HG02571 (cell line): ENCODE measurements at regions not wholly inside any gene's neighbourhood (a gene's known extent, or its start where the extent isn't known, plus 50 kb on each side); places are given as distances from the start of the nearest gene placed in this dataset.

Experiments
- ATAC-seq: cut with Tn5 transposase; IDR thresholded peaks from one replicate; pipeline ENCODE4 v1.9.1; 2021; ENCODE audit warnings: mild to moderate bottlenecking, moderate library complexity; ENCODE audit not compliant: unreplicated experiment

DNA sequence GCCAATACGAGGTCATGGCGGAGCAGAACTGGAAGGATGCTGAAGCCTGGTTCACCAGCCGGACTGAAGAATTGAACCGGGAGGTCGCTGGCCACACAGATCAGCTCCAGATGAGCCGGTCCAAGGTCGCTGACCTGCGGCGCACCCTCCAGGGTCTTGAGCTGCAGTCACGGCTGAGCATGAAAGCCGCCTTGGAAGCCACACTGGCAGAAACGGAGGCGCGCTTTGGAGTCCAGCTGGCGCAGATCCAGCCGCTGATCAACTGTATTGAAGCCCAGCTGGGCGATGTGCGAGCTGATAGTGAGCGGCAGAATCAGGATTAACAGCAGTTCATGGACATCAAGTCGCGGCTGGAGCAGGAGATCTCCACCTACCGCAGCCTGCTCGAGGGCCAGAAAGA is 296.9 kb downstream of the OGFRL1 start:
- no peak for ATAC-seq

DNA sequence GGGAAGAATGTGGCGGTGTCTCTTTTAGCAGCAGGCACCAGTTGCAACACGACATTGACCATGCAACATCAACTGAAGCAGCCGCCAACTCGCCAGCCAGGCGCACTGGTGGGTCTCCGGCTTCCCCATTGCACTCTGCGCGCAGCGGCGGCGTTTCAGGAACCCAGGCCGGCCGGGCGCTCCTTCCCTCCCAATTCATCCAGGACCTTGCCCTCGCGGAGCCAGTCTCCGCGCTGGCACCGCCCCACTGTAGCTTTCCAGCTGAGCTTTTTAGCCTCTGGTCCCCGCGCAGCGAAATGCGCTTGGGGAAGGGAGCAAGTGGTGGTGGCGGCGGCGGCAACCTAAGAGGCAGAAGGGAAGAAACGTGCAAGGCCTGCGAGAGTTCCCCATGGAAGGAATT is 297.9 kb upstream of the RIMS1 start:
- ATAC-seq, result no peak

DNA sequence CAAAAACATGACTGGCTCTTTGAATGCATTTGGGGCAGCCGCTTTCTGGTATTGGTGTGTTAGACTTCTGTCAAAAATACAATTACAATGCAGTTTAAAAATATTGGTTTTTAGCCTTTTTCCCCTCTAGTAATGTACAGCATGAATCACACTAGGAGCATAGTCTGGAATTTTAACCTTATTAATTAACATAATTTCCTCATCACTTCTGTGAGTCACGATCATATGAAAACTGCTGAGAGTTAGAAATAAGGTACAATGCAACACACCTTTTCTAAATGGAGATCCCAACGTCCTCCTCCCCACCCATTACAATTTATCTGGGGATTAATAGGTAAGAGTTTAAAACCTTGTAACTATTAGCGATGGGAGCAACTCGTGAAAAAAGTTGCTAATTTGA is 297.1 kb upstream of the RIMS1 start:
- ATAC-seq, result no peak

DNA sequence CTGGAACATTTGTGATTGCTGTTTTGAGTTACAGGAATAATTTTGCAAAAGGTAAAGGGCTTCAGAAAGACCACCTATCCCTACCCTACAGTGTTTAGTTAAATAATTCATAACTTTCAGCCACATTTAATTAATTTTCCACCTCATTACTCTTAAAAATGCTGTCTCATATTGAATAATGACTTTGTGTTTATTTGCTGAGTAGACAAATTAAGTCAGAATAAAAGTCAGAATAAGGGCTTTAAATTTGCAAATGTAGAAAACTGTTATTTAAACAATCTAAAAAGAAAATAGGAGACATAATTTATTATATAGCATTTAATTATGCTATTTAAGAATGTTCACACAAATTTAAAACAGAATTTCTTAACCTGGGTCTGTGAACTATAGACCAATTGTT is 293.7 kb upstream of the RIMS1 start:
- ATAC-seq, result no peak

DNA sequence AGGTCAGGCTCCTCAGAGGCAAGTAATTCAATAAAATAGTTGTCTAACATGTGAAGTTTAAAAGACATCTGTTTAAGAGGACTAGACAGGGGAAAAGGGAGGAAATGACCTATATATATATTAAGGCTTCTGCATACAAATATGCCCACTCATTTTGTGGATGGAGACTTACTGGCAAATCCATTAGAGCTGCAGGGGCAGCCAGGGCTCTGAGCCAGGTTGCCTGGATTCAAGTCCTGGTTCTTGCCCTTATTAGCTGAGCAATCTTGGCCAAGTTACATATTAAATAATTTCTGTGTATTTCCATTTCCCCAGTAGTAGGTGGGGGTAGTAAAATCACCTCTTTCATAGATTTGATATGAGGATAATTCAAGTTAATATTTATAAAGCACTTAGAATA is 287.0 kb upstream of the RIMS1 start:
- no peak for ATAC-seq

DNA sequence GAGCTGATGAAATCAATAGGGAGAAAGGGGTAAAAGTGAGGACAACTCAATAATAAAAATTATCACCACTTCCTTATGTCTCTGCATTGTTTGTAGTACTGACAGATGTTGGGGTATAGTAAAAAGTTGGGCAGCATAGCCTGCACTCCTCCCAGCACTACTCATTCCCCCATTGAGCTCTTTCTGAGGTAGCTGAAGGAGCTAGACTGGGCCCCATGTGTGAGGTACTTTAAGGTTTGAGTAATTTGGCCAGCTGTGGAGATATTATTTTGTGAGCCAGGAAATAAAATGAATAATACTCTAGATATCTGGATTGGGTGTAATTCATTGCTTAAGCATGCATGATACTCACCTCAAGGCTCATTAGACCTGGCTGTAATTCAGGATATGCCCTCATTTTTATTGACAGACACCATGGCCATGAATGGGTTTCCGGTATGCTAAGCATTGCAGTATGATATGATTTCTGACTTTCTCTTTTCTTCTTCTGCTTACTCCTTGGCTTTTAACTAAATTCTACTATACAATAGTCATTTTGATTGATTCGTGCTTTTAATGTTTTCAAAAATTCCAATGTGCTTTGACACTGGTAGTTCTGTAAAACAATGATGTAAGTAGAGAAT is 283.9 kb upstream of the RIMS1 start:
- ATAC-seq, result no peak

DNA sequence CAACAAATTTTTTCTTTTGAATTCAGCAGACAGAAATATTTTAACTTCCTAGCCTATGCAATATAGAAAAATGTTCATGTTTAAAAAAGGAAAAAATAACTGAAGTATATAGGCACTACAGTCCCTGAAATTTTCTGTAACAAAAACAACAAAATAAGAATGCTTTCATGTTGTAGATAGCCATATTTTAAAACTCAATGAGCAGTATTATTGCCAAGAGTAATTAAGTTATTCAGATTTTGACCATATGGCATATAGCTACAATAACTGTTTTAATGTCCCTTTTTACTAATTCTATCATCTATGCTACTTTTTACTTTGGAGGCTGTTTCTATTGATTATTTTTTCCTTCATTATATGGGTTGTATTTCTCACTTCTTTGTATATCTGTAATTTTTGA is 283.3 kb upstream of the RIMS1 start:
- no peak for ATAC-seq

DNA sequence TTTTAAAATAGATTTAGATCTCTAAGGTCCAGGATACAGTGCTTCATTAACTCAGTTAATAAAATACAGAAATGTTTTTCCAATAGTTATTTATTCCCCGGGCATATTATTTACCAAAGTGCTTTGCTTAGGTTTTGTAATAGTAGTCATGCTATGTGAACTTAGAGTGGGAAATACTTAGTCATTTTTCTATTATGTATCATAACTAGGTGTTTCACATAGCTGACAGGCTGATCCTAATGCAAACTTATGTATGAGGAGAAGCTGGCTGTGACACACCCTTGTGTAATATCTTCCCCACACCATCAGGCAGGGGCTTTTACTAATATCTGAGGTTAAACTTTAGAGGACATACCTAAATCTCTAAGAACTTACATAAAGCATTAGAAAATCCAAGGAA is 277.7 kb upstream of the RIMS1 start:
- ATAC-seq, result no peak

DNA sequence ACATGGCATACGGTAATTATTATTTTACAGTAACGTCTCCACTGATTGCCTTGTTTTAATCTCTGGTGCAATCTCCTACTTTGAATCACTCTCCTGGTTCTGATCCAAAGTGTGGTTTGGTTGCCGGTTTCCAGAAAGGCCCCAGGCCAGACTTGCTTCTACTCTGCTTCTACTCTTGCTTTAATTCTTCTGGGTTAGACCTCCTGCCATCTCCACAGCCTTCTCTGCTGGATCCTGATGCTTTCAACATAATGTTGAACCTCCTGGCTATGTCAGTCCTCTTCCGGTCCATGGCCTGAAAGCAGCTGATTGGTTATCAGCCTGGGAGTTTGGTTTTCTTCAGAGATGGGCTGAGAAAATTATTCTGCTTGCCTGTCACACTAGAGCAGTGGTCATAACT is 266.5 kb upstream of the RIMS1 start:
- ATAC-seq, result no peak

DNA sequence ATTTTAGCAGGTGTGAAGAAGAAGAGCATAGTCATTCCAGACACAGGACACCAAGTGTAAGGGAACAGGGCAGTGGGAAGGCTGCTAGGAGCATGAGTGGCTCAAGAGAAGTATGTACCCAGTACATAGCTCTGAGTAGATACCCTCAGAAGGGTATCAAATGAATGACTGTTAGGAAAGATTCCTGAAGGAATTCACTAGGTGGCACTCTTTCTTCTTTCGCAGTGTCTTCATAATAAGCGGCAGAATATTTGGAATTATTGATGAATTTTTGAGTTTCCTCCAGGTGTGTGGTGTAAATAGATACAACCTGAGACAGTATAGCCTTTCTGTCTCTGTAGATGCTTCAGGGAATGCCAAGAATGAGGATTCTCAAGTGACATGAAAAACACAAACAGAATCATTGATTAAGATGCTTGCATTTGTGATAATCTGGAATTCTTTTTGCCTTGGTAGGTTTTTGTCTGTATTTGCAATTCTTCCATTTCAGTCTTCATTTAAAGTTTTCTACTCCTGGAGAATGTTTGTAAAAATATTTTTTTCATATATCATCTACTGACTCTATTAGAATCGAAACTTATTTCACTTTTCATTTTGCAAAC is 264.3 kb upstream of the RIMS1 start:
- no peak for ATAC-seq

DNA sequence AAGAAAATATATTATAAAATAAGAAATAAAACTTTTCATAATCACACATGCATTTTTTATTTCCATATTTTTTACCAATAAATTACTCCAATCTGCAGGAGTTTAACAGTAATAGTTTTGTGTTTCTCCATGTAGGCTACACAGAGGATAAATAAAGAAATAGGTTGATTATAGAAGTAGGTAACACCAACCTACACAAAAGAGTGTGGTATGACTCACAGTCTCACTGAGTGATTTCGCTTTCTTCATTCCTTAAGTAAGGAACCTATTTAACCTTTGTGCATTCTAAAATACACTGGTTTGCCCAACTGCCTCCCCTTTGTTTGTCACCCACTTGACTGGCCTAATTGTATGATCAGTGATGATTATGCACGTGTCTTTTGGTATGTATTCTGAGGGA is 244.2 kb upstream of the RIMS1 start:
- no peak for ATAC-seq

DNA sequence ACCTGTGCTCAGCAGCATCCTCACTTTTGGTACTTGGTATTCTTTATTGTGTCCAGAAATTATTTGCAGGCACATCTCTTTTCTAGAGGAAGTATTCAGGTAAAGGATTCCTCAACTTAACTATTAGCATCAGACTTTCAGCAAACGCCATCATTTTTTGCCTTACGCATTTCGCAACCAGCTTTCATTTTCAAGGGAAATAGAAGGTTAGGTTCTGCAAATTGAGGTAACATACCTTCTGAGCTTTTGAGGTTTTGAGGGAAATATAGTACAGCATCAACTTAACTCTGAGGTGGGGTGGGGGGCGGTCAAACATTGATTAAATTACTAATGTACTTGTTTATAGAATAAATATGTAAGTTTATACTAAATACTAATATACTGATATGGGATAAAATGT is 243.6 kb upstream of the RIMS1 start:
- ATAC-seq, result no peak

DNA sequence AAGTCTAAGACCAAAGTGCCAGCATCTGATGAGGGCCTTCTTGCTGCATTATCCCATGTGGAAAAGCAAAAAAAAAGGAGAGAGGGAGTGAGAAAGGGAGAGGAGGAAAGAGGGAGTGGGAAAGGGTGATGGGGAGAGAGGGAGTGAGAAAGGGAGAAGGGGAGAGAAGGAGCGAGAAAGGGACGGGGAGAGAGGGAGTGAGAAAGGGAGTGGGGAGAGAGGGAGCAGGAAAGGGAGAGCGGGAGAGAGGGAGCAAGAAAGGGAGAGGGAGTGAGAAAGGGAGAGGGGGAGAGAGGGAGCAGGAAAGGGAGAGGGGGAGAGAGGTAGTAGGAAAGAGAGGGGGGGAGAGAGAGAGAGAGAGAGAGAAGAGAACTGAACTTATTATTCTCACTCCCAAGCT is 241.1 kb upstream of the RIMS1 start:
- ATAC-seq, result no peak

DNA sequence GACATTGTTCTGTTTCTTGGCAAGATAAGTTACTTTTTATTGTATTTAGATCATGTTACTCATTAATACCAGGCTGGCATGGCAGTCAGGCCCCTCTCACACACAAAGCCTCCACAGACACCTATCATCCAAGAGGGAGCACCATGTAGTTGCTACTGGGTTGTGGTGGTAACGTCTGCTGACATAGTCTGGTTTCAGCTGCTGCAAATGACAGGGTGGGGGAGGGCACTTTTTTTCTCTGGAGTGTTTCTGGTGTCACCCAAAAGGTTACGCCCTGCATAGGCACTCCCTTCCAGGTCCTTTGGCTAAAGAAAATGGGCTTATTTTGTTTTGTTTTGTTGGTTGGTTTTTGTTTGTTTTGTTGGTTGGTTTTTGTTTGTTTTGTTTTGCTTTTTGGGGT is 236.4 kb upstream of the RIMS1 start:
- no peak for ATAC-seq

DNA sequence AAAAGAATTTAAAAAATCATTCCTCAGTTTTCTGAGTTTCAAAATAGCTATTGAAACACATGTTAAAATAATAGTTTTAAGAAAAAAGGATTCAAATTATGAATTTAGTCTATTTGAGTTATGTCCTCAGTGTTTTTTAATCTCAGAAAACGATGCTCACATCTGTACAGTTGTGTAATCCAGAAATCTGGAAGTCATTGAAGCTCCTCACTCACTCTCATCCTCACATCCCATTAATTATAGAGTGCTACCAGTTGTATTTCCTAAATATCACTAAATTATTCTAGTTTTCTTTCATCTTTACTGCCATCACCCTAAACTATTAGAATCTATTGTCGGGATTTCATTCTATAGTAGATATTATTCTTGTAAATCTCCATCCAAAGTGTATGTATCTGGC is 234.7 kb upstream of the RIMS1 start:
- no peak for ATAC-seq

DNA sequence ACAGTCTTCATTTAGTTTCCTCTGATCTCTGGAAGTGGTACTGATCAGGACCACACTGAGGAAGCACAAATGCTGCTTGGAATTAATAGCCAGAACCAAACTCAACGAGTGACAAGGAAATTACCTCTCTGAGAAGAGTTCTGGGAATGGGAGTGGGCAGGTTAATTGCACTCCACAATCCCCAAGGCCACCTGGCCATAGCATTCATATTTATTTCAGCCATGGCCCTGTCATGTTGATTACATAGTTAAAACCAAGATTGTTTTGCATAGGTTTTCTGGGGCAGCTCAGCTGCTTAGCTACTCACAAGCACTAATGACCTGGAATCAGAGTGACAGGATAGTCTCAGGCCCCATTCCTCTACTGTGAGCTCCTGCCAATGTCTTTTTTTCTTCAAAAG is 230.2 kb upstream of the RIMS1 start:
- ATAC-seq, result no peak

DNA sequence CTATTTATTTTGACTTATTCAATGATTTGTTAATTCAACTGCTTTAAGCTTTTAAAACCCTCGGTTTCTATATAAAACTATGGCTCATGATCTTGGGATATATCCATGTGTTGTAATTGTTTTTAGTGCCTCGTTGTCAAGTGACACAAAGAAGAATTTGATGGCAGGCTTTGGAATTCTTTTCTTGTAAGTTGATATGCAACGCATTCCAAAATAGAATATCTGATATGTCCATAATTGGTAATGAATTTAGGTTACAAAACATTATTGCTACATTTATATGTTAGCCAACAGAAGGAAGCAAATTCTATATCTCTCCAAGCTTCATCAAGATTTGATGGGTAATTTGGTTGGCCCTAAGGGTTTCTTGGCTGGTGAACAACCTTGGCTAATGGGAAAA is 220.4 kb upstream of the RIMS1 start:
- no peak for ATAC-seq

DNA sequence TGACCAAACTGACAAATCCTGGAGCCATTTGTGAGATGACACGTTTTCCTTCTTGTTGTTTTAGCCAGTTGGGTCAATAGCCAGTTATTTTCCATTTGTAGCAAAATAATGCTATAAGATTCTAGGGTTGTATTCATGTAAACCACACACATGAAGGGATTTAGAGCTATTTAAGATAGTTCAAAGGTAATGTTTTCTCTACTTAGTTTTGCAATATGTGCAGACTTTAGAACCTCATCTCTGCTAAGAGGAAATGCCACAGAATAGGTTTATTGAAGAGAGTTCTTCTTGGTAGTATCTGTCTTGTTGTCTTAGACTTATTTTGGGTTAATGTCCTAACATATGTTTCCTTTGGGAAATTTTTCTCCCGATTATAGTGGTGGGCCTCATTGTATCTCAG is 213.5 kb upstream of the RIMS1 start:
- ATAC-seq, result no peak

DNA sequence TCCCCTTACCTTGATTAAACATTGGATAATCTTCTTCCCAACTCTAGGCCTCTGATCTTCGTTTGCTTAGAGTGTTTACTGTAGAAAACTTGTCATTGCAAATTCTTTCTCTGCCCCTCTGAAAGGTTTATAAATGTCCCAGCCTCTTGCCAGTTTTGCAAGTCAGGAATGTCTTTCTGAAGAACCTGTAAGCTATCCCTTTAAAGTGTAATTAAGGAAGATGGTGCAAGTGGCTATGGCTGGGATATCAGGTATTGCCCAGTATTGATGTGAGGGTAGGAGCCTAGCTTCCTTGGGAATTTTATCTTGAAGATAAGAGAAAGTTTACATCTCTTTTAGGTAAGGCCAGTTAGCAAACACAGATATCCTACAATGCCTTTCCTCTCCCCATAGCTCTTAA is 211.0 kb upstream of the RIMS1 start:
- ATAC-seq, result no peak

DNA sequence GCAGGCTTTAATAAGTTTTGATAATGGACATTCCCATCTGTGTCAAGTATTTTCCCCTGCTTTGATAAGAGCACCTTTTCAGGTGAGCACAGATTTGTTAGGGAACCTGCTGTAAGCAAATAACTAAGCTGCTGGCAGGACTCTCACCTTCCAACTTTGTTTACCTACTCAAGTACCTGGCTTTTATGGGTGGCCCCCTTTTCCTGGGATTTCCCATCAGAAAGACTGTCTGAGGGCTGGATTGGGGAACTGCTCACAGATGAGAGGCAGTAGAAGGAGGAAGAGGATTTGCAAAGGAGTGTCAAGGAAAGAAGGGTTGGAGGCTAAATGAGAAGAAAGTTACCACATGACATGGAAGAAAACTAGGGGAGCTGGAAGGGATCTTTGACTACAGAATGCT is 210.1 kb upstream of the RIMS1 start:
- ATAC-seq, result no peak

DNA sequence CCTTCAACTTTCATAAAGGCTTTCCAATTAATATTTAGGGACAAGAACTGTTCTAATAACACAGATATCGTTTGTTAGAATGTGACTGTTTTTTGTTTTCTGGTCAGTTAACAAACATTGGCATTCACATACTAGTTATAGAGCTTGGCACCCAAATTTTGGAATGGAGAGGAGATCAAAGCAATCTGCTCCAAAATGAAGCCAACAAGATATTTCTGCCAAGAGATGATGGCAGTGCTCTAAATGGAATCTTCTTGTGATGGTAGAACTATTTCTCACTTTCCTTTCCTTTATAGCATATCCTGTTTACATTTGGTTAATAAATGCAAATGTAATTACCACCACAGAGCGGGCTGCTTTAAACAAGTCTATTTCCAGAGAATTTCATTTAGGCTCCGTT is 208.3 kb upstream of the RIMS1 start:
- ATAC-seq, result no peak

DNA sequence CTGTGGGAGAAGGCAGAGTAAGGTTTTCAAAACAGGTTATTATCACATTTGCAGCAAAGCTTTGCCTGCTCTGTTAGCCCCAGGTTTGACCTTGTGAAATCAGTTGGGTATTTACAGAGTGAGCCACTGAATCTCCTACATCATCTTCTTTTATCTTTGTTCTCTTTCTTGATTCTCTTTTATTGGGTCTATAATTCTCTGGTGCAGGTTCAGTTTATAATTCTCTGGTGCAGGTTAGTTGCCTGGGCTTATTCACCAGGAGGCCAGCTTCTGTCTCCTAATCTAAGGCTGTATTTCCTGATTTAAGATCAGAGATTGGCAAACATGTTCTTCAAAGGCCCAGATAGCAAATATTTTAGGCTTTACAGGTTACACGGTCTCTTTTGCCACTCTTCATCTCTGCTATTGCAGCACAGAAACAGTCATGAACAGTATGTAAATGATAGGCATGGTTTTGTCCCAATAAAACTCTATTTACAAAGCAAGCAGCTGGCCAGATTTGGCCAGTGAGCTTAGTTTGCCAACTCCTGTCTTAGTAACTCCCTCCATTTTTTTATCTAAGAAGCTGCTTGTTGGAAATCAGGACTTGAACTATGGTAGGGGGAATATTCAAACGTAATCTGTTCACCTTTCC is 205.0 kb upstream of the RIMS1 start:
- no peak for ATAC-seq
